PC-9 (cell line): ENCODE measurements at regions not wholly inside any gene's neighbourhood (a gene's known extent, or its start where the extent isn't known, plus 50 kb on each side); places are given as distances from the start of the nearest gene placed in this dataset.

Experiments
- BruUV-seq: library from RNA; stranded (reverse); fragments of 400-500 nt; replicated peaks from 2 replicates; lab custom pipeline; 2021; lab: Mats Ljungman, UMichigan
- CTCF ChIA-PET: fragments of 300-600 bp; sonication (Branson Sonifier 250); formaldehyde crosslinking; loops from one replicate; lab custom pipeline; 2022; ENCODE audit warnings: antibody characterized with exemption; lab: Charles Lee
- POLR2A ChIA-PET: fragments of 300-600 bp; sonication (Branson Sonifier 250); formaldehyde crosslinking; loops from one replicate; lab custom pipeline; 2022; ENCODE audit warnings: antibody characterized with exemption; ENCODE audit not compliant: unreplicated experiment; lab: Charles Lee
- DNase-seq, 2 experiments: peaks; one replicate each; pipeline versions ENCODE4 v3.0.0 to v3.0.0-alpha.2; 2015 to 2022; ENCODE audit warnings: mixed read lengths in 1 of 2
- H2AFZ ChIP-seq: fragments of 200-600 bp; sonication (generic); 2 replicates; pipeline ENCODE4 v1.8.1; 2017; ENCODE audit warnings: antibody characterized with exemption
- H3F3A ChIP-seq: fragments of 200-600 bp; sonication (generic); 2 replicates; pipeline ENCODE4 v1.8.1; 2017; ENCODE audit warnings: antibody characterized with exemption, mild to moderate bottlenecking, low read depth; ENCODE audit not compliant: insufficient read depth
- H3K27ac ChIP-seq: fragments of 200-600 bp; sonication (generic); 2 replicates; pipeline ENCODE4 v1.6.1; 2016; ENCODE audit warnings: mixed run types
- H3K27me3 ChIP-seq: fragments of 200-600 bp; sonication (generic); 2 replicates; pipeline ENCODE4 v1.6.1; 2016; ENCODE audit warnings: low read depth, mixed run types; ENCODE audit not compliant: insufficient read depth
- H3K36me3 ChIP-seq: fragments of 200-600 bp; sonication (generic); 2 replicates; pipeline ENCODE4 v1.6.1; 2016; ENCODE audit warnings: low read depth, mixed run types
- H3K4me1 ChIP-seq: fragments of 200-600 bp; sonication (generic); replicated peaks from 2 replicates; pipeline ENCODE4 v1.6.1; 2016; ENCODE audit warnings: mixed run types; ENCODE audit not compliant: insufficient read depth
- H3K4me2 ChIP-seq: fragments of 200-600 bp; sonication (generic); 2 replicates; pipeline ENCODE4 v1.6.1; 2017; ENCODE audit warnings: mixed run types
- H3K4me3 ChIP-seq: fragments of 200-600 bp; sonication (generic); 2 replicates; pipeline ENCODE4 v1.6.1; 2016; ENCODE audit warnings: mixed run types
- H3K79me2 ChIP-seq: fragments of 200-600 bp; sonication (generic); 2 replicates; pipeline ENCODE4 v1.6.1; 2017; ENCODE audit warnings: low read depth, mixed run types
- H3K9me2 ChIP-seq: fragments of 200-600 bp; sonication (generic); 2 replicates; pipeline ENCODE4 v1.8.1; 2017; ENCODE audit warnings: mild to moderate bottlenecking; ENCODE audit not compliant: insufficient read depth
- H3K9me3 ChIP-seq: fragments of 200-600 bp; sonication (generic); 2 replicates; pipeline ENCODE4 v1.8.1; 2016; ENCODE audit warnings: low read depth; ENCODE audit not compliant: insufficient read depth
- H4K20me1 ChIP-seq: fragments of 200-600 bp; sonication (generic); 2 replicates; pipeline ENCODE4 v1.8.1; 2017; ENCODE audit not compliant: insufficient read depth
- CTCF ChIP-seq: fragments of 200-600 bp; sonication (generic); conservative IDR thresholded peaks from 2 replicates; pipeline ENCODE4 v1.6.1; 2017; ENCODE audit warnings: mixed run types, antibody characterized with exemption, mild to moderate bottlenecking, moderate library complexity
- EZH2 ChIP-seq: fragments of 200-600 bp; sonication (generic); IDR thresholded peaks from 2 replicates; pipeline ENCODE4 v1.8.0; 2017; ENCODE audit warnings: antibody characterized with exemption, low read depth
- intact Hi-C: fragments of 100-400 bp; cut with micrococcal nuclease; formaldehyde crosslinking; loops from one replicate; pipeline ENCODE4 v1.10.0; 2022; ENCODE audit not compliant: unreplicated experiment

DNA sequence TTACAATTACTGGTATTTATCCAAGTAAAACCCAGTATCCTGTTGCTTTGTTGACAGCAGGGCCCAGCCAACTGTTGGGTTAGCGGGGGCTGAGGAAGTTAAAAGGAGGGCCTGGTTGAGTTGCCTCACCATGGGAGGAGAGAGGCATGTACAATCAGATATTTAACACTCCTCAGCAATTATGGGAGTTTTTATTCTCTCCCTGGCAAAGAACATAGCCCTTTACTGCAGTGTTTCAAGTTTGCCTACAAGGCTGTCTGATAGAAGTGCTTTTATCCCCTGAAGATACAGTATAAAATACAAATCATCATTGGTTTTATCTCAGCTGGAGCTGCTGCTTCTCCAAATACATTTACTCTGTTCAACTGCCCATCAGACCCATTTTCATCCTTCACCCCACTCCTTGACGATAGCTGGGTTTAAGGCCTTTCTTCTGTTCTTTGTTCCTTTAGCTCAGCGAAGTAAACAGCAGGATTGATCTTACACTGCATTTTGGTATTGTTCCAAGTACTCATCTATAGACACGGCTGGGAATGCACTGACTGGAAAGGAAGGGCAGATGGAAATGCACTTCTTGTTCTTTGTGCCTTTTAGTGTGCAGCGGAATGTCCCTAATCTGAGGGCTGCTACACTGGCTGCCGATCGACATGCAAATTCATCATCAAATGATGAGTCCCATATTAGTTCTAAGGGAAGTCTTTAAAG is 402.5 kb upstream of the SPRED2 start:
- no TSS peak for BruUV-seq
- Histone ChIP-seq H3K27ac (no peak overlapping the region), H3K27me3 (no peaks in the 10 kb centered on the region), H3K4me2 (no peak overlapping the region), H2AFZ (no peak overlapping the region), H3K4me1 (no peaks in the 10 kb centered on the region), H3K9me3 (no peaks in the 10 kb centered on the region; the same call in 1 of the 2 replicates), H3F3A (no peaks in the 10 kb centered on the region), H3K79me2 (no peaks in the 10 kb centered on the region), H3K9me2 (no peaks in the 10 kb centered on the region), H3K36me3 (no peaks in the 10 kb centered on the region), H3K4me3 (no peak overlapping the region), H4K20me1 (no peaks in the 10 kb centered on the region)
- CTCF ChIA-PET = no interaction called here
- POLR2A ChIA-PET = no interaction called here
- intact Hi-C loops = no loop called here
- TF ChIP-seq EZH2 = no peak
- no peak for TF ChIP-seq CTCF
- no peak for DNase-seq

- Histone ChIP-seq H3F3A (no peaks in the 10 kb centered on the region), H3K36me3 (no peaks in the 10 kb centered on the region), H4K20me1 (no peaks in the 10 kb centered on the region), H3K79me2 (no peaks in the 10 kb centered on the region), H3K4me1 (no peaks in the 10 kb centered on the region), H3K27me3 (no peaks in the 10 kb centered on the region), H2AFZ (no peak overlapping the region), H3K27ac (no peak overlapping the region), H3K4me3 (no peak overlapping the region), H3K9me2 (no peaks in the 10 kb centered on the region), H3K4me2 (no peak overlapping the region), H3K9me3 (no peaks in the 10 kb centered on the region; the same call in 1 of the 2 replicates)
- TF ChIP-seq EZH2 (no peak), CTCF (no peak)
- CTCF ChIA-PET = no interaction called here
- no TSS peak for BruUV-seq
- POLR2A ChIA-PET = no interaction called here
- no peak for DNase-seq
- intact Hi-C loops = no loop called here
Measured at GRCh38 chr2:65834062-65834461, 401.7 kb upstream of the SPRED2 start.

- intact Hi-C loops = no loop called here
- TF ChIP-seq EZH2 (no peak), CTCF (no peak)
- no peak overlapping the region for H3K4me3 ChIP-seq
- H3K27me3 ChIP-seq = no peaks in the 10 kb centered on the region
- H2AFZ ChIP-seq = no peak overlapping the region
- no peaks in the 10 kb centered on the region for H4K20me1 ChIP-seq
- BruUV-seq = no TSS peak
- H3F3A ChIP-seq = no peaks in the 10 kb centered on the region
- CTCF ChIA-PET = no interaction called here
- H3K9me3 ChIP-seq = no peaks in the 10 kb centered on the region; the same call in 1 of the 2 replicates
- POLR2A ChIA-PET = no interaction called here
- no peaks in the 10 kb centered on the region for H3K9me2 ChIP-seq
- no peaks in the 10 kb centered on the region for H3K4me1 ChIP-seq
- H3K4me2 ChIP-seq = no peak overlapping the region
- DNase-seq = no peak
- H3K36me3 ChIP-seq = no peaks in the 10 kb centered on the region
- H3K27ac ChIP-seq = no peak overlapping the region
- H3K79me2 ChIP-seq = no peaks in the 10 kb centered on the region
Measured at GRCh38 chr2:65831509-65831908, 399.1 kb upstream of the SPRED2 start.
